ENCODE measurements at regions not wholly inside any gene's neighbourhood (a gene's known extent, or its start where the extent isn't known, plus 50 kb on each side); places are given as distances from the start of the nearest gene placed in this dataset.

GRCh38 chr6:47161176-47161687 lies 119.1 kb upstream of the ADGRF1 start:
- TF ChIP-seq CTCF (IDR thresholded peaks at IDR 0.05; ENCODE audit: low read length) (no peak), EZH2 (IDR thresholded peaks at IDR 0.05; ENCODE audit: borderline replicate concordance, low read length) (no peak)
